IMR-90 (cell line): ENCODE measurements at regions not wholly inside any gene's neighbourhood (a gene's known extent, or its start where the extent isn't known, plus 50 kb on each side); places are given as distances from the start of the nearest gene placed in this dataset.

Experiments used
- ATAC-seq: fragments of 200-7000 bp; cut with Tn5 transposase; 2 replicates; pipeline ENCODE4 v1.9.1; 2020; ENCODE audit warnings: low read depth, mild to moderate bottlenecking, moderate library complexity
- BruUV-seq: library from RNA; stranded (reverse); fragments of 400-500 nt; replicated peaks from 2 replicates; lab custom pipeline; 2021; lab: Mats Ljungman, UMichigan
- CTCF ChIA-PET: fragments of 300-600 bp; formaldehyde crosslinking; extraction: SDS; loops from one replicate; lab custom pipeline; 2021; ENCODE audit warnings: antibody characterized with exemption; lab: Yijun Ruan, JAX
- POLR2A ChIA-PET: fragments of 300-600 bp; sonication (Branson Sonifier 250); formaldehyde crosslinking; loops from one replicate; lab custom pipeline; 2022; ENCODE audit warnings: antibody characterized with exemption; ENCODE audit not compliant: unreplicated experiment; lab: Charles Lee
- DNase-seq: peaks from one replicate; pipeline ENCODE4 v3.0.0; 2013
- H2AFZ ChIP-seq: replicated peaks from 2 replicates; pipeline ENCODE3; 2013; ENCODE audit warnings: low read length, mild to moderate bottlenecking; ENCODE audit not compliant: poor library complexity
- H2AK5ac ChIP-seq: 2 replicates; pipeline ENCODE4 v1.6.1; 2013; ENCODE audit warnings: low read depth, low read length, inconsistent platforms
- H2AK9ac ChIP-seq: replicated peaks from 2 replicates; pipeline ENCODE3; 2013; ENCODE audit warnings: mild to moderate bottlenecking, low read depth, low read length, moderate library complexity; ENCODE audit not compliant: poor library complexity
- H2BK120ac ChIP-seq: 2 replicates; pipeline ENCODE4 v1.6.1; 2013; ENCODE audit warnings: low read depth, low read length, inconsistent platforms
- H2BK15ac ChIP-seq: 3 replicates; pipeline ENCODE4 v1.6.1; 2013; ENCODE audit warnings: low read depth, low read length, inconsistent platforms
- H2BK20ac ChIP-seq: 2 replicates; pipeline ENCODE4 v1.6.1; 2013; ENCODE audit warnings: low read depth, mild to moderate bottlenecking, inconsistent platforms, low read length, moderate library complexity
- H2BK5ac ChIP-seq: 2 replicates; pipeline ENCODE4 v1.6.1; 2013; ENCODE audit warnings: mild to moderate bottlenecking, low read depth, low read length, inconsistent platforms; ENCODE audit not compliant: poor library complexity, severe bottlenecking
- H3K14ac ChIP-seq: replicated peaks from 2 replicates; pipeline ENCODE4 v1.6.1; 2013; ENCODE audit warnings: low read depth, low read length, inconsistent platforms
- H3K18ac ChIP-seq: 2 replicates; pipeline ENCODE4 v1.6.1; 2013; ENCODE audit warnings: low read depth, low read length, control low read depth
- H3K23ac ChIP-seq: 2 replicates; pipeline ENCODE4 v1.6.1; 2013; ENCODE audit warnings: low read depth, low read length, inconsistent platforms
- H3K27ac ChIP-seq: 2 replicates; pipeline ENCODE4 v1.5.1; 2013; ENCODE audit warnings: mild to moderate bottlenecking, control low read depth, low read length; ENCODE audit not compliant: insufficient read depth
- H3K27me3 ChIP-seq: 2 replicates; pipeline ENCODE4 v1.6.1; 2013; ENCODE audit warnings: low read length; ENCODE audit not compliant: control insufficient read depth, insufficient read depth
- H3K36me3 ChIP-seq: 2 replicates; pipeline ENCODE4 v1.6.1; 2013; ENCODE audit warnings: low read length, mixed read lengths; ENCODE audit not compliant: control insufficient read depth, insufficient read depth
- H3K4ac ChIP-seq: 2 replicates; pipeline ENCODE4 v1.6.1; 2013; ENCODE audit warnings: low read depth, low read length, inconsistent platforms
- H3K4me1 ChIP-seq: 2 replicates; pipeline ENCODE4 v1.6.1; 2013; ENCODE audit warnings: low read length, mixed read lengths; ENCODE audit not compliant: control insufficient read depth, insufficient read depth
- H3K4me2 ChIP-seq: 2 replicates; pipeline ENCODE4 v1.6.1; 2013; ENCODE audit warnings: low read depth, mild to moderate bottlenecking, control low read depth, low read length, moderate library complexity
- H3K4me3 ChIP-seq: 2 replicates; pipeline ENCODE4 v1.5.1; 2013; ENCODE audit warnings: low read depth, mild to moderate bottlenecking, control low read depth, low read length, moderate library complexity; ENCODE audit not compliant: insufficient read depth
- H3K56ac ChIP-seq: 2 replicates; pipeline ENCODE4 v1.6.1; 2013; ENCODE audit warnings: low read length, inconsistent platforms; ENCODE audit not compliant: insufficient read depth; ENCODE audit errors: extremely low read depth
- H3K79me1 ChIP-seq, 2 experiments: 2 replicates each; pipeline ENCODE4 v1.6.1; 2013; ENCODE audit warnings: low read length in 2 of 2, inconsistent platforms in 1 of 2, low read depth in 1 of 2
- H3K9ac ChIP-seq: 2 replicates; pipeline ENCODE4 v1.6.1; 2013; ENCODE audit warnings: low read depth, low read length, control low read depth
- H3K9me1 ChIP-seq: 2 replicates; pipeline ENCODE4 v1.6.1; 2013; ENCODE audit warnings: low read length, inconsistent platforms; ENCODE audit not compliant: insufficient read depth
- H3K9me3 ChIP-seq: 2 replicates; pipeline ENCODE4 v1.6.1; 2013; ENCODE audit warnings: low read length; ENCODE audit not compliant: control insufficient read depth, insufficient read depth
- H4K20me1 ChIP-seq: 2 replicates; pipeline ENCODE4 v1.6.1; 2013; ENCODE audit warnings: low read length, inconsistent platforms; ENCODE audit not compliant: insufficient read depth
- H4K5ac ChIP-seq: 2 replicates; pipeline ENCODE4 v1.6.1; 2013; ENCODE audit warnings: mild to moderate bottlenecking, low read depth, low read length, control low read depth
- H4K8ac ChIP-seq, 2 experiments: 2 replicates each; pipeline ENCODE4 v1.6.1; 2013; ENCODE audit warnings: low read depth in 2 of 2, low read length in 2 of 2, control low read depth in 1 of 2, inconsistent platforms in 1 of 2
- H4K91ac ChIP-seq: 2 replicates; pipeline ENCODE4 v1.6.1; 2013; ENCODE audit warnings: low read depth, low read length, inconsistent platforms; ENCODE audit not compliant: insufficient read depth
- CEBPB ChIP-seq: IDR thresholded peaks from 2 replicates; pipeline ENCODE4 v1.6.1; 2012; ENCODE audit warnings: low read depth, low read length, improper control_type of control experiment
- CHD1 ChIP-seq: IDR thresholded peaks from 2 replicates; pipeline ENCODE4 v1.6.1; 2012; ENCODE audit warnings: low read depth, low read length, improper control_type of control experiment
- ELK1 ChIP-seq: fragments of 150-350 bp; IDR thresholded peaks from 2 replicates; pipeline ENCODE4 v1.6.1; 2016; ENCODE audit warnings: low read depth, mild to moderate bottlenecking, low read length, moderate library complexity, borderline replicate concordance
- FOS ChIP-seq: fragments of 150-350 bp; IDR thresholded peaks from 2 replicates; pipeline ENCODE4 v1.6.1; 2016; ENCODE audit warnings: low read depth, low read length
- MAFK ChIP-seq: IDR thresholded peaks from 2 replicates; pipeline ENCODE4 v1.6.1; 2012; ENCODE audit warnings: low read depth, low read length, improper control_type of control experiment
- MAZ ChIP-seq: IDR thresholded peaks from 2 replicates; pipeline ENCODE4 v1.6.1; 2012; ENCODE audit warnings: low read depth, mild to moderate bottlenecking, low read length, improper control_type of control experiment, moderate library complexity, borderline replicate concordance
- POLR2A ChIP-seq: IDR thresholded peaks from 2 replicates; pipeline ENCODE4 v1.6.1; 2012; ENCODE audit warnings: mild to moderate bottlenecking, low read depth, low read length
- RAD21 ChIP-seq: IDR thresholded peaks from 2 replicates; pipeline ENCODE4 v1.6.1; 2012; ENCODE audit warnings: low read length, improper control_type of control experiment
- RCOR1 ChIP-seq: IDR thresholded peaks from 2 replicates; pipeline ENCODE4 v1.6.1; 2012; ENCODE audit warnings: mild to moderate bottlenecking, low read length, improper control_type of control experiment; ENCODE audit not compliant: insufficient replicate concordance
- RFX5 ChIP-seq: IDR thresholded peaks from 2 replicates; pipeline ENCODE4 v1.8.0; 2012; ENCODE audit warnings: low read depth, mild to moderate bottlenecking, low read length, moderate library complexity
- WGBS, 2 experiments: methylation state at CpG; one replicate each; pipeline versions ENCODE4 v1.1.5 to v1.1.7; 2013; ENCODE audit warnings: missing lambda C conversion rate in 2 of 2; ENCODE audit not compliant: insufficient read length in 1 of 2; ENCODE audit errors: extremely low coverage in 2 of 2; 5-methylcytosine and 5-hydroxymethylcytosine counted together
- dilution Hi-C: fragments of 300-500 bp; cut with HindIII; formaldehyde crosslinking; loops from one replicate; pipeline ENCODE4 v1.14.3; 2018; ENCODE audit warnings: low sequenced_read_pairs; ENCODE audit not compliant: unreplicated experiment
- in situ Hi-C: fragments of 300-500 bp; cut with MboI; formaldehyde crosslinking; loops from 3 replicates; pipeline ENCODE4 v1.14.3; 2019; ENCODE audit warnings: low sequenced_read_pairs, inconsistent platforms, mixed read lengths
- intact Hi-C: fragments of 100-400 bp; cut with micrococcal nuclease; formaldehyde crosslinking; loops from 2 replicates; pipeline ENCODE4 v1.10.0; 2022

- H4K8ac ChIP-seq = no peak overlapping the region
- no peaks in the 10 kb centered on the region for H4K20me1 ChIP-seq
- H3K27me3 ChIP-seq = no peaks in the 10 kb centered on the region
- H3K27ac ChIP-seq = no peak overlapping the region
- DNase-seq = no peak
- no peak overlapping the region for H3K56ac ChIP-seq
- no peak overlapping the region for H3K4ac ChIP-seq
- no peak overlapping the region for H3K14ac ChIP-seq
- H2BK5ac ChIP-seq = no peak overlapping the region
- intact Hi-C loops = no loop called here
- H3K9me3 ChIP-seq = no peaks in the 10 kb centered on the region; the same call in 1 of the 2 replicates
- no peak overlapping the region for H2BK15ac ChIP-seq
- no peak overlapping the region for H2BK20ac ChIP-seq
- H3K79me1 ChIP-seq = no peaks in the 10 kb centered on the region
- H4K91ac ChIP-seq = no peak overlapping the region
- H3K4me3 ChIP-seq = no peak overlapping the region
- H2AFZ ChIP-seq = no peak overlapping the region
- H2AK5ac ChIP-seq = no peak overlapping the region
- in situ Hi-C loops = no loop called here
- ATAC-seq = no peak
- dilution Hi-C loops = no loop called here
- H3K36me3 ChIP-seq = no peaks in the 10 kb centered on the region
- no peak overlapping the region for H3K18ac ChIP-seq
- ChIA-PET POLR2A (no interaction called here), CTCF (no interaction called here)
- H2AK9ac ChIP-seq = no peak overlapping the region
- no peak overlapping the region for H3K9ac ChIP-seq
- no TSS peak for BruUV-seq
- no peak overlapping the region for H2BK120ac ChIP-seq
- WGBS, 2 experiments = no CpG with 5 or more reads among the region's 1 CpG
- H3K4me1 ChIP-seq = no peaks in the 10 kb centered on the region
- no peaks in the 10 kb centered on the region for H3K9me1 ChIP-seq
- no peak overlapping the region for H4K5ac ChIP-seq
- no peak overlapping the region for H3K4me2 ChIP-seq
- TF ChIP-seq RCOR1 = no peak
- TF ChIP-seq MAFK = no peak
- TF ChIP-seq CHD1 = no peak
- no peak for TF ChIP-seq RAD21
- TF ChIP-seq CEBPB = no peak
- TF ChIP-seq MAZ = no peak
- TF ChIP-seq ELK1 = no peak
- TF ChIP-seq POLR2A = no peak
- no peak for TF ChIP-seq RFX5
- TF ChIP-seq FOS = no peak
- no peak overlapping the region for H3K23ac ChIP-seq
These were observed 1301.8 kb downstream of the BRINP3 start for GRCh38 chr1:189175889-189176288.
